ENCODE measurements at regions not wholly inside any gene's neighbourhood (a gene's known extent, or its start where the extent isn't known, plus 50 kb on each side); places are given as distances from the start of the nearest gene placed in this dataset.
"Not testable (repeated sequence)": the region's sequence is repeated elsewhere in the genome, so short reads cannot be mapped to it uniquely, and the experiment has no call there.

GRCh38 chr22:22734395-22735272 is 90.2 kb downstream of the GGTLC2 start:
- DNase-seq, H3K4me1 Mint-ChIP-seq, H3K4me3 Mint-ChIP-seq, H3K27me3 Mint-ChIP-seq, H3K9me3 Mint-ChIP-seq, H3K27ac Mint-ChIP-seq, H3K36me3 Mint-ChIP-seq: not testable (repeated sequence)

GRCh38 chr22:22735276-22735675 is 90.9 kb downstream of the GGTLC2 start:
- not testable (repeated sequence) for H3K4me1 Mint-ChIP-seq, H3K4me3 Mint-ChIP-seq, H3K9me3 Mint-ChIP-seq, DNase-seq, H3K36me3 Mint-ChIP-seq, H3K27ac Mint-ChIP-seq
- H3K27me3 Mint-ChIP-seq, result peaks cover 14% of the 10 kb centered on the region

- H3K36me3 Mint-ChIP-seq, result no peaks in the 10 kb centered on the region
- H3K27me3 Mint-ChIP-seq, result peaks cover 21% of the 10 kb centered on the region
- H3K4me1 Mint-ChIP-seq, result no peaks in the 10 kb centered on the region
- H3K9me3 Mint-ChIP-seq, result no peaks in the 10 kb centered on the region
- DNase-seq, result no peak
- no peak overlapping the region for H3K4me3 Mint-ChIP-seq
- no peak overlapping the region for H3K27ac Mint-ChIP-seq
These were observed 91.5 kb downstream of the GGTLC2 start for GRCh38 chr22:22735695-22736611.

DNA sequence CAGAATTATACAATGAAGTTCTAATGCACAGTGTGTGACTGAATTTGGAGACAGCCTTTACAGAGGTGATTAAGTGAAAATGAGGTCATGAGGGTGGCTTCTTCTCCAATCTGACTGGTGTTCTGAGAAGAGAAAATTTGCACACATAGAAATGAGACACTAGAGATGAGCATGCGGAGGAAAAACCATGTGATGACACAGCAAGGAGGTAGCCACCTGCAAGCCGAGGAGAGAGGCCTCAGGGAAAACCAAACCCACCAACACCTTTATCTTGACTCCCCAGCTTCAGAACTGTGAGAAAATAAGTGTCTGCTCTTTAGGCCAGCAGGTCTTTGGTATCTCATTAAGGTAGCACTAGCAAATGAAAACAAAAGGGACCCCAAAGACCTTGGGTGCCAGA is 93.2 kb downstream of the GGTLC2 start:
- no peaks in the 10 kb centered on the region for H3K4me1 Mint-ChIP-seq
- H3K27me3 Mint-ChIP-seq, result peaks cover 30% of the 10 kb centered on the region
- no peak overlapping the region for H3K27ac Mint-ChIP-seq
- no peak for DNase-seq
- H3K36me3 Mint-ChIP-seq, result no peaks in the 10 kb centered on the region
- H3K4me3 Mint-ChIP-seq, result no peak overlapping the region
- no peaks in the 10 kb centered on the region for H3K9me3 Mint-ChIP-seq

GRCh38 chr22:22738959-22739585 is 94.7 kb downstream of the GGTLC2 start:
- Mint-ChIP-seq H3K9me3 (no peaks in the 10 kb centered on the region), H3K36me3 (no peaks in the 10 kb centered on the region), H3K4me3 (no peak overlapping the region), H3K4me1 (no peaks in the 10 kb centered on the region), H3K27ac (no peak overlapping the region), H3K27me3 (peaks cover 36% of the 10 kb centered on the region)
- DNase-seq, result no peak

GRCh38 chr22:22740560-22741276 is 96.3 kb downstream of the GGTLC2 start:
- Mint-ChIP-seq H3K27me3 (peaks cover 40% of the 10 kb centered on the region), H3K36me3 (no peaks in the 10 kb centered on the region), H3K9me3 (no peaks in the 10 kb centered on the region), H3K4me3 (no peak overlapping the region), H3K4me1 (no peaks in the 10 kb centered on the region), H3K27ac (no peak overlapping the region)
- no peak for DNase-seq

DNA sequence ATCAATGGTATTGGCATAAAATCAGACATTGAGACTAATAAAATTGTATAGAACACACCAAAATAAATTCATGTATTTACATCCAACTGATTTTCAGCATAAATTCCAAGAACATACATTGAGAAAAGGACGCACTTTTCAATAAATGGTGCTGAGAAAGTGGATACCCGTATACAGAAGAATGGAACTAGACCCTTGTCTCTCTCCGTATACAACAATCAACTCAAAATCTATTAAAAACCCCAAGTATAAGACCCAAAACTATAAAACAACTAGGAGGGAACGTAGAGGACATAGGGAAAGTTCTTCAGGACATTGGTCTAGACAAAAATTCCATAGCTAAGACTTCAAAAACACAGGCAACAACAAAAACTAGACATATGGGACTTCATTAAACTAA is 97.4 kb downstream of the GGTLC2 start:
- Mint-ChIP-seq H3K4me1 (no peaks in the 10 kb centered on the region), H3K27me3 (peaks cover 40% of the 10 kb centered on the region)

DNA sequence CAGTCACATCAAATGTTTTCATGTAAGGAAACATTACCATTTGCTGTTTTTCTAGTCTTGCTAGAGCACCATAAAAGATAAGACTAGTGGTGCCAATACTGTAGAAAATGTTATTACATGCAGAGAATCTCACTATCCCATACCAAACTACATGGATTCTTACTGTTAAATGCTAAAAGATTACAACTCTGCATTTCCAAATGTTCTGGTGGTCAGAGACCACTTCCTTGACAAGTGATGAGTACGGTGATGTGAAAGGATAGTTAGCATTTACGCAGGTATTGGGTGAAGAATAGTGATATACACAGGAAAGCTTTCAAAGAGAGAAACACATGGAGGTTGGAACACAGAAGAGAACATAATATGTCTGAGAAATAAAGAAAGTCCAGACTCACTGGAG is 98.2 kb downstream of the GGTLC2 start:
- DNase-seq, result no peak
- peaks cover 37% of the 10 kb centered on the region for H3K27me3 Mint-ChIP-seq
- H3K4me1 Mint-ChIP-seq, result no peaks in the 10 kb centered on the region
- no peaks in the 10 kb centered on the region for H3K9me3 Mint-ChIP-seq
- no peak overlapping the region for H3K4me3 Mint-ChIP-seq
- no peak overlapping the region for H3K27ac Mint-ChIP-seq
- no peaks in the 10 kb centered on the region for H3K36me3 Mint-ChIP-seq

More for the DNA sequence above, 97.4 kb downstream of the GGTLC2 start:
- no peak overlapping the region for H3K27ac Mint-ChIP-seq
- DNase-seq, result no peak
- H3K9me3 Mint-ChIP-seq, result no peaks in the 10 kb centered on the region
- no peak overlapping the region for H3K4me3 Mint-ChIP-seq
- no peaks in the 10 kb centered on the region for H3K36me3 Mint-ChIP-seq

GRCh38 chr22:22743128-22743760 is 98.8 kb downstream of the GGTLC2 start:
- Mint-ChIP-seq H3K36me3 (no peaks in the 10 kb centered on the region), H3K4me3 (no peak overlapping the region), H3K27me3 (peaks cover 37% of the 10 kb centered on the region), H3K4me1 (no peaks in the 10 kb centered on the region), H3K27ac (no peak overlapping the region), H3K9me3 (no peaks in the 10 kb centered on the region)
- no peak for DNase-seq

GRCh38 chr22:22744412-22745224 is 100.2 kb downstream of the GGTLC2 start:
- H3K36me3 Mint-ChIP-seq, result no peaks in the 10 kb centered on the region
- H3K27ac Mint-ChIP-seq, result no peak overlapping the region
- no peak for DNase-seq
- no peaks in the 10 kb centered on the region for H3K4me1 Mint-ChIP-seq
- H3K9me3 Mint-ChIP-seq, result no peaks in the 10 kb centered on the region
- no peak overlapping the region for H3K4me3 Mint-ChIP-seq
- peaks cover 32% of the 10 kb centered on the region for H3K27me3 Mint-ChIP-seq

- Mint-ChIP-seq H3K9me3 (no peaks in the 10 kb centered on the region), H3K27ac (no peak overlapping the region), H3K4me3 (no peak overlapping the region), H3K27me3 (peaks cover 24% of the 10 kb centered on the region), H3K4me1 (no peaks in the 10 kb centered on the region), H3K36me3 (no peaks in the 10 kb centered on the region)
- DNase-seq, result peak; percentile 23
These were observed 101.0 kb downstream of the GGTLC2 start for GRCh38 chr22:22745225-22746060.

GRCh38 chr22:22746061-22746962 is 101.9 kb downstream of the GGTLC2 start:
- no peaks in the 10 kb centered on the region for H3K36me3 Mint-ChIP-seq
- no peak for DNase-seq
- no peaks in the 10 kb centered on the region for H3K9me3 Mint-ChIP-seq
- H3K27ac Mint-ChIP-seq, result no peak overlapping the region
- H3K4me1 Mint-ChIP-seq, result no peaks in the 10 kb centered on the region
- peaks cover 17% of the 10 kb centered on the region for H3K27me3 Mint-ChIP-seq
- H3K4me3 Mint-ChIP-seq, result no peak overlapping the region
